ENCODE measurements at regions not wholly inside any gene's neighbourhood (a gene's known extent, or its start where the extent isn't known, plus 50 kb on each side); places are given as distances from the start of the nearest gene placed in this dataset.

GRCh38 chr5:169410996-169411783 lies 110.3 kb upstream of the SLIT3 start:
- TF ChIP-seq CTCF (IDR thresholded peaks at IDR 0.05): no peak
- ATAC-seq (ENCODE audit: low FRiP score) (no peak), DNase-seq (ENCODE audit: low spot score) (no peak)

GRCh38 chr5:169408731-169409130 lies 107.8 kb upstream of the SLIT3 start:
- ATAC-seq (ENCODE audit: low FRiP score) (no peak), DNase-seq (ENCODE audit: low spot score) (no peak)
- TF ChIP-seq CTCF (IDR thresholded peaks at IDR 0.05): no peak

- no peak for TF ChIP-seq CTCF (IDR thresholded peaks at IDR 0.05)
- DNase-seq (ENCODE audit: low spot score) (no peak), ATAC-seq (ENCODE audit: low FRiP score) (no peak)
Observed at GRCh38 chr5:169408171-169408570, 107.2 kb upstream of the SLIT3 start.

GRCh38 chr5:169404223-169404622 lies 103.3 kb upstream of the SLIT3 start:
- DNase-seq (ENCODE audit: low spot score) (no peak), ATAC-seq (ENCODE audit: low FRiP score) (no peak)
- no peak for TF ChIP-seq CTCF (IDR thresholded peaks at IDR 0.05)

GRCh38 chr5:169398515-169398914 lies 97.6 kb upstream of the SLIT3 start:
- DNase-seq (ENCODE audit: low spot score) (no peak), ATAC-seq (ENCODE audit: low FRiP score) (no peak)
- no peak for TF ChIP-seq CTCF (IDR thresholded peaks at IDR 0.05)

- DNase-seq (ENCODE audit: low spot score) (no peak), ATAC-seq (ENCODE audit: low FRiP score) (no peak)
- TF ChIP-seq CTCF (IDR thresholded peaks at IDR 0.05): no peak
Observed at GRCh38 chr5:169395136-169395535, 94.2 kb upstream of the SLIT3 start.

- ATAC-seq (ENCODE audit: low FRiP score): no peak
- TF ChIP-seq CTCF (IDR thresholded peaks at IDR 0.05): no peak
- no peak for DNase-seq (ENCODE audit: low spot score)
Observed at GRCh38 chr5:169394371-169394770, 93.4 kb upstream of the SLIT3 start.

Measured in omental fat pad (tissue), 3 donors.